ENCODE measurements at regions not wholly inside any gene's neighbourhood (a gene's known extent, or its start where the extent isn't known, plus 50 kb on each side); places are given as distances from the start of the nearest gene placed in this dataset.

DNA sequence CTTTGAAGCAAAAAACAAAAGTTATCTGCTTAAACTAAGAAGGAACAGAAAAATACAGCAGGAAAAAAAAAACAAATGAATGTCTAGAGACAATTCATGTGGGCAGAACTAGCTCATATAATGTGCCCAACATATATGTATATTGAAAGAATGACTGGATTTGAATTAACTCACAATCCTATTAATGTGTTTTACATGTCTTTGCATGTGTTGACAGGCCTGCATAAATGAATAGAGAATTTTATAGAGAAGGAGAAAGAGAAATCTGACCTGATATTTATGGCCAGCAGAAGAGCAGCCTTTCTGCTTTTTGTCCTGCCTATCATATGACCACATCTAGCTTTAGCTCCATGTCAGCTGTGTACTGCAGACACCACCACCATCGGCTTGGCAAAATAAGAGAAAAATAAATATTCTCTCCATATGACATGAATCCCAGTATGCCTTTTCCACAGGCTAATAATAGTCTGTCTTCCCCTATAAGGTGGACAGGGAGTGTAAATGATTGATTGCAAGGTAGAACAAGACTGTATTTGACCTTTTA, 171.5 kb upstream of the PALMD start:
- no peak overlapping the region for H3K4me3 ChIP-seq (ENCODE audit: control insufficient read depth, low read depth, low read length)
- no peak for DNase-seq (ENCODE audit: low read depth)
- TF ChIP-seq, protein P1, sequence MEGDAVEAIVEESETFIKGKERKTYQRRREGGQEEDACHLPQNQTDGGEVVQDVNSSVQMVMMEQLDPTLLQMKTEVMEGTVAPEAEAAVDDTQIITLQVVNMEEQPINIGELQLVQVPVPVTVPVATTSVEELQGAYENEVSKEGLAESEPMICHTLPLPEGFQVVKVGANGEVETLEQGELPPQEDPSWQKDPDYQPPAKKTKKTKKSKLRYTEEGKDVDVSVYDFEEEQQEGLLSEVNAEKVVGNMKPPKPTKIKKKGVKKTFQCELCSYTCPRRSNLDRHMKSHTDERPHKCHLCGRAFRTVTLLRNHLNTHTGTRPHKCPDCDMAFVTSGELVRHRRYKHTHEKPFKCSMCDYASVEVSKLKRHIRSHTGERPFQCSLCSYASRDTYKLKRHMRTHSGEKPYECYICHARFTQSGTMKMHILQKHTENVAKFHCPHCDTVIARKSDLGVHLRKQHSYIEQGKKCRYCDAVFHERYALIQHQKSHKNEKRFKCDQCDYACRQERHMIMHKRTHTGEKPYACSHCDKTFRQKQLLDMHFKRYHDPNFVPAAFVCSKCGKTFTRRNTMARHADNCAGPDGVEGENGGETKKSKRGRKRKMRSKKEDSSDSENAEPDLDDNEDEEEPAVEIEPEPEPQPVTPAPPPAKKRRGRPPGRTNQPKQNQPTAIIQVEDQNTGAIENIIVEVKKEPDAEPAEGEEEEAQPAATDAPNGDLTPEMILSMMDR (conservative IDR thresholded peaks at IDR 0.05; ENCODE audit: control insufficient read depth, insufficient read depth, low read depth, low read length), result no peak

DNA sequence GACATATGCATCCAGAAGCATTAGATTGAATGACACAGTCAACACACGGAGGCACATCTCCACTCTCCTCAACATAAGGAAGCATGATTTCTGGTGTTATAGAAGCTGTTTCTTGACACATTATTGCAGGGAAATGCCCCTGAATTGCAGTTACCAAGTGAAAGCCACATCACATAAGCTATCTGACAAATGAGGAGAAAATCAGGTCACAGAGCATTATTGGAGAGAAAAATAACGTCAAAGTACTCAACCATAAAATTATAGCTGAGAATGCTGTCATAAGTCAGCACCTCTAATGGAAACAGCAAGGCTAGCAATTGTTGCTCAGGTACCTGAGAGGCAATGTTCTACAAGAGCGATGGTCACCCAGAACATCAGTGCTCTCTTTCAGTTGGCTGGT, 169.9 kb upstream of the PALMD start:
- TF ChIP-seq, protein P1 (conservative IDR thresholded peaks at IDR 0.05; ENCODE audit: control insufficient read depth, insufficient read depth, low read depth, low read length), result no peak
- no peak overlapping the region for H3K4me3 ChIP-seq (ENCODE audit: control insufficient read depth, low read depth, low read length)
- DNase-seq (ENCODE audit: low read depth), result no peak

DNA sequence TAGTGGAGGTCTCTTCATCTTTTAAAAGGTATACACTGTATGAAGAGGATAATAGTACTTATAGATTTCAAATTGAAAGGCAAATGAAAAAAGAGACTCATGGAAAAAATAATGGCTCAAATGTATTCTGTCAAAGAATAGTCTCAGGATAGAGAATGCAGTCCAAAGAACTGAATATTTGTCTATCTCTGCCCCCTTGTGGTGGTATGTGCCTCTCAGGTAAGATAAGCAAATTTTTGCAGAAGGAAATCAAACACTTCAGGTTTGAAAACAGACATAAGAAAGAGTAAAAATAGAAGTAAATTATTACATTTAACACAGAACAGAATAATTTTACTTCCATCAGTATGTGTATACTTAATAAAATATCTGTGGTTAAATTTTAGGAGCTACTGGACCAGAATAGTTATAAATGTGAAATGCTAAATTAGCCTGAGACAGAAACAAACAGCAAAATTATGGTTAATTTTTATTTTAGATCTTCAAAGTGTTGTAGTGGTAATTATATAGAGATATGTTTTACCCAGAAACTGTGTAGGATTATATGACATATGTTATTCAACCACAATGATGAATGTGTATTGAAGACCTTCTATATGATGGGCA, 164.4 kb upstream of the PALMD start:
- H3K4me3 ChIP-seq (ENCODE audit: control insufficient read depth, low read depth, low read length), result no peak overlapping the region
- TF ChIP-seq, protein P1 (conservative IDR thresholded peaks at IDR 0.05; ENCODE audit: control insufficient read depth, insufficient read depth, low read depth, low read length), result peak; percentile 81
- peak; percentile 70 for DNase-seq (ENCODE audit: low read depth)

DNA sequence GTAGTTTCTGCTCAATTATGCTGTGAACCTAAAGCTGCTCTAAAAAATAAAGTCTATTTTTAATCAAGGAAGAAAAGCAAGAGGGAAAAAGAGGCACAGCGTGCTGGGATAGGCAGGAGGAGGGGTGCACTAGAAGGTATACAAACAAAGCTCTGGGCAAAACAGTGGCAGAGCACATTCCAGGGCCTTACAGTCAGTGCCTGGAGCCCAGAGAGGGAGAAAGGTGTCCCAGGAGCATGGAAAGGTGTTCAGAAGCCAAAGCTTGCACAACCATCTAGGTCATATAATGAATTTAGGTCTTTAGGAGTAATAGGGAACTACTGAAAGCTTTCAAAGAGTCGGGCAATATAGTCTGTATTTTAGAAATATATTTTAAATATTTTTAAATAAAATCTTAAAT, 163.6 kb upstream of the PALMD start:
- no peak for DNase-seq (ENCODE audit: low read depth)
- H3K4me3 ChIP-seq (ENCODE audit: control insufficient read depth, low read depth, low read length), result no peak overlapping the region
- TF ChIP-seq, protein P1 (conservative IDR thresholded peaks at IDR 0.05; ENCODE audit: control insufficient read depth, insufficient read depth, low read depth, low read length), result no peak

DNA sequence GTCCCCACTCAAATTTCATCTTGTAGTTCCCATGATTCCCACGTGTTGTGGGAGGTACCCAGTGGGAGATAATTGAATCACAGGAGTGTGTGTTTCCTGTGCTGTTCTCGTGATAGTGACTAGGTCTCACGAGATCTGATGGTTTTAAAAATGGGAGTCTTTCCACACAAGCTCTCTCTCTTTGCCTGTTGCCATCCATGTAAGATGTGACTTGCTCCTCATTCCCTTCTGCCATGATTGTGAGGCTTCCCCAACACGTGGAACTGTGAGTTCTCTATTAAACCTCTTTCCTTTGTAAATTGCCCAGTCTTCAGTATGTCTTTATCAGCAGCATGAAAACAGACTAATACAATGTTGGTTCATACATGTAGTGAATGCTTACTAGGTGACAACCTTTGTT, 163.2 kb upstream of the PALMD start:
- DNase-seq (ENCODE audit: low read depth), result no peak
- no peak overlapping the region for H3K4me3 ChIP-seq (ENCODE audit: control insufficient read depth, low read depth, low read length)
- TF ChIP-seq, protein P1 (conservative IDR thresholded peaks at IDR 0.05; ENCODE audit: control insufficient read depth, insufficient read depth, low read depth, low read length), result no peak

DNA sequence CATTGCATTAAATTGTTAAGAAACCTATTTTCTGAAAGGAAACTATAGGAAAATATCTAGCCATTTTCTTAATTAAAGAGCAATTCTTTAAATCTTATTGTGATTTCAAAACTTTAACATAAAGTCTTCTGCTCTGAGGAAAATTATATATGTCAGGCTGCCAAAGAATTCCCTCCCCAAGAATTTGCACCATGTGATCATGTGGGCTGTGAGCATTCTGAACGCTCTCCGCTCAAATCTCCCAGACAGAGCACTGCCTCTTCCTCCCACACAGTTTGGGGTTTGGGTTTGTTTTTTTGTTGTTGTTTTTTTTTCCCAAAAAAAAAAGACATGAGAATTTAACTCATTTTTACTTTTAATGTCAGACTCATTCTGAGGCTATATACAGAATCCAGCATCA, 155.9 kb upstream of the PALMD start:
- TF ChIP-seq, protein P1 (conservative IDR thresholded peaks at IDR 0.05; ENCODE audit: control insufficient read depth, insufficient read depth, low read depth, low read length), result no peak
- DNase-seq (ENCODE audit: low read depth), result peak; percentile 7

More for the DNA sequence above, 155.9 kb upstream of the PALMD start:
- H3K4me3 ChIP-seq (ENCODE audit: control insufficient read depth, low read depth, low read length), result no peak overlapping the region

All from fibroblast of mammary gland (primary cell).